Anterior cingulate cortex (tissue), 58 donors: ENCODE measurements at regions not wholly inside any gene's neighbourhood (a gene's known extent, or its start where the extent isn't known, plus 50 kb on each side); places are given as distances from the start of the nearest gene placed in this dataset.
A peak's percentile ranks its signal among the peaks of the same experiment; 100 is the strongest.
"Not testable (repeated sequence)": the region's sequence is repeated elsewhere in the genome, so short reads cannot be mapped to it uniquely, and the experiment has no call there.

Source experiments
- DNase-seq, 58 donors: peaks; one replicate each; lab custom pipeline; 2025; lab: John Stamatoyannopoulos, UW

- no peak for DNase-seq
Measured at GRCh38 chrX:25618248-25618647, 519.9 kb upstream of the MAGEB18 start.

- no peak for DNase-seq
Measured at GRCh38 chrX:25640276-25640675, 497.9 kb upstream of the MAGEB18 start.

- DNase-seq: no peak
Measured at GRCh38 chrX:25646156-25646555, 492.0 kb upstream of the MAGEB18 start.

GRCh38 chrX:25648790-25649189 lies 489.4 kb upstream of the MAGEB18 start:
- DNase-seq: no peak

- no peak for DNase-seq
Measured at GRCh38 chrX:25650216-25650820, 487.8 kb upstream of the MAGEB18 start.

- DNase-seq: no peak
Measured at GRCh38 chrX:25659317-25659716, 478.8 kb upstream of the MAGEB18 start.

- peak in 1 of 58 donors; percentile 0 for DNase-seq
Measured at GRCh38 chrX:25663701-25664100, 474.4 kb upstream of the MAGEB18 start.

- no peak for DNase-seq
Measured at GRCh38 chrX:25665431-25665830, 472.7 kb upstream of the MAGEB18 start.

- no peak for DNase-seq
Measured at GRCh38 chrX:25667681-25668080, 470.5 kb upstream of the MAGEB18 start.

GRCh38 chrX:25674776-25675175 lies 463.4 kb upstream of the MAGEB18 start:
- peak in 7 of 58 donors; percentile 0 to 1 (median 0) for DNase-seq

- DNase-seq: no peak
Measured at GRCh38 chrX:25701876-25702275, 436.3 kb upstream of the MAGEB18 start.

- no peak for DNase-seq
Measured at GRCh38 chrX:25717122-25717521, 421.0 kb upstream of the MAGEB18 start.

- DNase-seq: no peak
Measured at GRCh38 chrX:25721564-25721963, 416.6 kb upstream of the MAGEB18 start.

- no peak for DNase-seq
Measured at GRCh38 chrX:25726539-25726938, 411.6 kb upstream of the MAGEB18 start.

- no peak for DNase-seq
Measured at GRCh38 chrX:25733148-25733547, 405.0 kb upstream of the MAGEB18 start.

GRCh38 chrX:25737540-25737939 lies 400.6 kb upstream of the MAGEB18 start:
- DNase-seq: no peak

GRCh38 chrX:25742334-25742733 lies 395.8 kb upstream of the MAGEB18 start:
- DNase-seq: no peak

GRCh38 chrX:25754399-25754798 lies 383.7 kb upstream of the MAGEB18 start:
- no peak for DNase-seq

GRCh38 chrX:25755194-25755593 lies 382.9 kb upstream of the MAGEB18 start:
- DNase-seq: no peak

GRCh38 chrX:25762656-25763055 lies 375.5 kb upstream of the MAGEB18 start:
- no peak for DNase-seq

- not testable (repeated sequence) for DNase-seq
Measured at GRCh38 chrX:25771853-25772252, 366.3 kb upstream of the MAGEB18 start.

GRCh38 chrX:25797796-25798195 lies 340.3 kb upstream of the MAGEB18 start:
- not testable (repeated sequence) for DNase-seq

GRCh38 chrX:25805744-25806143 lies 332.4 kb upstream of the MAGEB18 start:
- no peak for DNase-seq
